ENCODE measurements at regions not wholly inside any gene's neighbourhood (a gene's known extent, or its start where the extent isn't known, plus 50 kb on each side); places are given as distances from the start of the nearest gene placed in this dataset.

GRCh38 chr4:28385801-28386200, 1525.2 kb downstream of the STIM2 start:
- TF ChIP-seq FOXM1 (IDR thresholded peaks at IDR 0.05; ENCODE audit: low read depth): no peak
- TF ChIP-seq EZH2phosphoT487 (IDR thresholded peaks at IDR 0.05; ENCODE audit: borderline replicate concordance, low read depth): no peak
- no peak for TF ChIP-seq RFX5 (IDR thresholded peaks at IDR 0.05; ENCODE audit: low read length)
- TF ChIP-seq CTCF (IDR thresholded peaks at IDR 0.05): no peak
- TF ChIP-seq EP300 (IDR thresholded peaks at IDR 0.05; ENCODE audit: borderline replicate concordance in 1 of 2, low read depth in 1 of 2, low read length in 1 of 2): no peak
- TF ChIP-seq RXRA (IDR thresholded peaks at IDR 0.05; ENCODE audit: borderline replicate concordance, low read depth): no peak
- no peak for TF ChIP-seq RAD21 (IDR thresholded peaks at IDR 0.05; ENCODE audit: low read length)
- TF ChIP-seq GABPA (IDR thresholded peaks at IDR 0.05; ENCODE audit: low read depth): no peak
- no peak for TF ChIP-seq POLR2AphosphoS5 (IDR thresholded peaks at IDR 0.05; ENCODE audit: low read depth, low read length)
- no peak for TF ChIP-seq JUND (IDR thresholded peaks at IDR 0.05)

All from SK-N-SH (cell line).